Heart left ventricle (tissue), 16 donors: ENCODE measurements at regions not wholly inside any gene's neighbourhood (a gene's known extent, or its start where the extent isn't known, plus 50 kb on each side); places are given as distances from the start of the nearest gene placed in this dataset.

Experiments
- ATAC-seq, 4 donors: fragments of 200-7000 bp; cut with Tn5 transposase; one replicate each; pipeline ENCODE4 v1.9.1; 2020 to 2022; ENCODE audit warnings: moderate library complexity in 4 of 4, mild to moderate bottlenecking in 3 of 4, moderate number of reproducible peaks in 1 of 4
- DNase-seq, 5 donors: peaks; one replicate each; pipeline ENCODE4 v3.0.0-alpha.2; 2020
- H3K27ac ChIP-seq, 12 donors: fragments of 200-600 bp; sonication (generic) in 4 of 12; one replicate each; pipeline versions ENCODE4 v1.5.0 to v1.8.0; 2016 to 2022; ENCODE audit warnings: mild to moderate bottlenecking in 2 of 12
- H3K27me3 ChIP-seq, 9 donors: fragments of 200-600 bp; sonication (generic) in 2 of 9; one replicate each; pipeline versions ENCODE4 v1.5.1 to v1.8.0; 2016 to 2022; ENCODE audit warnings: mild to moderate bottlenecking in 3 of 9
- H3K36me3 ChIP-seq, 9 donors: fragments of 200-600 bp; sonication (generic) in 2 of 9; one replicate each; pipeline versions ENCODE4 v1.5.0 to v1.8.0; 2018 to 2022; ENCODE audit warnings: mild to moderate bottlenecking in 2 of 9
- H3K4me1 ChIP-seq, 12 donors: fragments of 200-600 bp; sonication (generic) in 4 of 12; one replicate each; pipeline versions ENCODE4 v1.5.0 to v1.8.0; 2016 to 2022; ENCODE audit warnings: mild to moderate bottlenecking in 3 of 12
- H3K4me3 ChIP-seq, 12 donors: fragments of 200-600 bp; sonication (generic) in 4 of 12; one replicate each; pipeline versions ENCODE4 v1.5.0 to v1.8.0; 2017 to 2022; ENCODE audit warnings: mild to moderate bottlenecking in 9 of 12, moderate library complexity in 4 of 12
- H3K9me3 ChIP-seq, 12 donors: fragments of 200-600 bp; sonication (generic) in 4 of 12; one replicate each; pipeline versions ENCODE4 v1.5.0 to v1.8.0; 2016 to 2022; ENCODE audit warnings: mild to moderate bottlenecking in 1 of 12
- POLR2A ChIP-seq, 2 donors: fragments of 450-650 bp; IDR thresholded peaks; one replicate each; pipeline ENCODE4 v1.6.1; 2017; ENCODE audit warnings: antibody characterized with exemption in 2 of 2, mild to moderate bottlenecking in 2 of 2, moderate library complexity in 2 of 2
- WGBS, 4 donors: extraction: QIAGEN DNeasy Blood & Tissue Kit in 2 of 4; methylation state at CpG; one replicate each; pipeline versions ENCODE4 v1.1.5 to v1.1.7; 2013 to 2018; 5-methylcytosine and 5-hydroxymethylcytosine counted together
- intact Hi-C, 10 donors: fragments of 100-400 bp; cut with DNase I; formaldehyde crosslinking; loops; one replicate each; pipeline versions ENCODE4 v1.11.1 to v1.14.2; 2022
- TF ChIP-seq, protein P1 (sequence below), 12 donors: fragments of 200-600 bp; sonication (generic) in 4 of 12; IDR thresholded peaks; one replicate each; pipeline versions ENCODE4 v1.5.0 to v1.8.0; 2018 to 2022; ENCODE audit warnings: antibody characterized with exemption in 12 of 12, mild to moderate bottlenecking in 5 of 12
- donor health status: ischemic (EF 13 %, LVEDD 7.1; RV severe dilation, severe dysfunction).
- donor health status: healthy with polysubstance abuse.
- donor health status: DM: no; HTN: yes; CAD: no.
- donor health status: DM: no; HTN: no; CAD: no.
- donor health status: ischemic (EF 25% LVEDD 6.9; RV normal size, moderate dysfunction).
- donor health status: ischemic (EF 25% LVEDD 5.7; RV mildly dilated, moderate dysfunction).
- donor health status: healthy.
- donor health status: DM: yes; HTN: yes; CAD: no.
- donor health status: ischemic (EF 35%, LVEDD 5.7; RV mildly dilated, moderate dysfunction).
- donor health status: nonischemic (EF 11% LVEDD 7.7; RV severe dilation, severe dysfunction).
- donor health status: DM: yes; HTN: yes; CAD: no.
- donor health status: PGD.
- donor health status: ischemic (EF 29% LVEDD 5.4; RV normal size, mild dysfunction).
- donor health status: nonischemic (EF 23%, LVEDD 6.1; RV moderate dilation, normal function).

GRCh38 chr22:22068657-22069056 is 86.1 kb upstream of the TOP3B start:
- H3K27ac ChIP-seq: no peak overlapping the region
- intact Hi-C loops: no loop called here
- no peaks in the 10 kb centered on the region for H3K9me3 ChIP-seq
- H3K4me3 ChIP-seq: no peak overlapping the region
- 67 to 78% (median 75%) methylated on average over 2 of the region's 2 CpGs for WGBS, 4 donors
- H3K36me3 ChIP-seq: no peaks in the 10 kb centered on the region
- no peaks in the 10 kb centered on the region for H3K4me1 ChIP-seq
- no peak for ATAC-seq
- H3K27me3 ChIP-seq: peaks cover 0 to 12% (median 0%) of the 10 kb centered on the region in 9 donors
- DNase-seq: no peak
- no peak for TF ChIP-seq POLR2A (IDR thresholded peaks at IDR 0.05)
- TF ChIP-seq, protein P1, sequence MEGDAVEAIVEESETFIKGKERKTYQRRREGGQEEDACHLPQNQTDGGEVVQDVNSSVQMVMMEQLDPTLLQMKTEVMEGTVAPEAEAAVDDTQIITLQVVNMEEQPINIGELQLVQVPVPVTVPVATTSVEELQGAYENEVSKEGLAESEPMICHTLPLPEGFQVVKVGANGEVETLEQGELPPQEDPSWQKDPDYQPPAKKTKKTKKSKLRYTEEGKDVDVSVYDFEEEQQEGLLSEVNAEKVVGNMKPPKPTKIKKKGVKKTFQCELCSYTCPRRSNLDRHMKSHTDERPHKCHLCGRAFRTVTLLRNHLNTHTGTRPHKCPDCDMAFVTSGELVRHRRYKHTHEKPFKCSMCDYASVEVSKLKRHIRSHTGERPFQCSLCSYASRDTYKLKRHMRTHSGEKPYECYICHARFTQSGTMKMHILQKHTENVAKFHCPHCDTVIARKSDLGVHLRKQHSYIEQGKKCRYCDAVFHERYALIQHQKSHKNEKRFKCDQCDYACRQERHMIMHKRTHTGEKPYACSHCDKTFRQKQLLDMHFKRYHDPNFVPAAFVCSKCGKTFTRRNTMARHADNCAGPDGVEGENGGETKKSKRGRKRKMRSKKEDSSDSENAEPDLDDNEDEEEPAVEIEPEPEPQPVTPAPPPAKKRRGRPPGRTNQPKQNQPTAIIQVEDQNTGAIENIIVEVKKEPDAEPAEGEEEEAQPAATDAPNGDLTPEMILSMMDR (IDR thresholded peaks at IDR 0.05): no peak

- 72 to 86% (median 79%) methylated on average over 2 of the region's 2 CpGs for WGBS, 4 donors
These were observed 85.4 kb upstream of the TOP3B start for GRCh38 chr22:22068025-22068424.

DNA sequence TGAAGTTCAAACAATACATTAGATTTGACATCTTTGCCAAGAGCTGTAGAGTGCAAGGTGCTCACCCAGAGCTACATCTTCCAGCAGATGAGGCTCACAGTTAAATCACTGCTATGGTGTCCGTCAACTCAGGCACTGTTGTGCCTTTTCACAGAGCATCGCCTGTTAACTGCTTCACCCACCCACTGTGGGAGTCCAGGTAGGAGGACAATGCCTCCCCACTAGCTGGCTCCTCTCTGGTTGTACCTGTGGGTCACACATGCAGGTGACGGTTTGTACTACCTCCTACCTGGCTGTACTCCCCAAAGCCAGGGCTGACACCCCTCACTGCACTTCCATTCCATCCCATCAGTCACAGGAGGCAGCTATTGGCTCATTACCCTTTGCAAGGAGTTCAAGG is 84.6 kb upstream of the TOP3B start:
- no peak for ATAC-seq
- 68 to 81% (median 78%) methylated on average over 3 of the region's 3 CpGs for WGBS, 4 donors

More at GRCh38 chr22:22068025-22068424, 85.4 kb upstream of the TOP3B start:
- no peak for ATAC-seq
- Histone ChIP-seq H3K27me3 (peaks cover 0 to 8% (median 0%) of the 10 kb centered on the region in 9 donors), H3K4me3 (no peak overlapping the region), H3K9me3 (no peaks in the 10 kb centered on the region), H3K27ac (no peak overlapping the region), H3K4me1 (peaks cover 0 to 4% (median 0%) of the 10 kb centered on the region in 12 donors), H3K36me3 (no peaks in the 10 kb centered on the region)
- TF ChIP-seq, protein P1 (IDR thresholded peaks at IDR 0.05): no peak
- no peak for TF ChIP-seq POLR2A (IDR thresholded peaks at IDR 0.05)
- intact Hi-C loops: no loop called here
- no peak for DNase-seq

DNA sequence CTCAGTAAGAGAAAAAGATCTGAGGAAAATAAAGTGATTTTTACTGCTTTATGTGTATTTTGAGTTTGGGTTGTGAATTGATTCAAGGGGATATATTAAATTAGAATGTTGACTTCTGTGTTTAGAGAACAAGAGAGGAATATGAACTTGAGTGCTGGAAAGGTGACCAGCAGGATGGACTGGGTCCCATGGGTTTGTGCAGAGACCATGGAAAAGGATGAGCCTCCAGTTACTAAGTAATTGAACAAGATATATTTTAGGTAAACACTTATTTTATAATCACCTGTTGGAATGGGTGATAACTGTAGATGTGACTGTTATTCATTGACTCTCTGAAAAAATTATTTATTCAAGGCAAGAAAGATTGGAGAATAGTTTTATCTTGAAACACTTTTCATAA is 82.0 kb upstream of the TOP3B start:
- intact Hi-C loops: no loop called here
- Histone ChIP-seq H3K27me3 (peaks cover 0 to 2% (median 0%) of the 10 kb centered on the region in 9 donors), H3K4me1 (peaks cover 0 to 22% (median 3%) of the 10 kb centered on the region in 12 donors), H3K36me3 (no peaks in the 10 kb centered on the region), H3K4me3 (no peak overlapping the region), H3K9me3 (no peaks in the 10 kb centered on the region), H3K27ac (no peak overlapping the region)
- no peak for ATAC-seq
- TF ChIP-seq, protein P1 (IDR thresholded peaks at IDR 0.05): no peak
- TF ChIP-seq POLR2A (IDR thresholded peaks at IDR 0.05): no peak
- no peak for DNase-seq

More for the DNA sequence above, 84.6 kb upstream of the TOP3B start:
- intact Hi-C loops: no loop called here
- H3K27me3 ChIP-seq: peaks cover 0 to 8% (median 0%) of the 10 kb centered on the region in 9 donors
- no peak for TF ChIP-seq POLR2A (IDR thresholded peaks at IDR 0.05)
- TF ChIP-seq, protein P1 (IDR thresholded peaks at IDR 0.05): no peak
- H3K4me3 ChIP-seq: no peak overlapping the region
- peaks cover 0 to 11% (median 0%) of the 10 kb centered on the region in 12 donors for H3K4me1 ChIP-seq
- DNase-seq: no peak
- H3K27ac ChIP-seq: no peak overlapping the region
- H3K9me3 ChIP-seq: no peaks in the 10 kb centered on the region
- H3K36me3 ChIP-seq: no peaks in the 10 kb centered on the region
